Esophagus squamous epithelium (tissue), 5 donors: ENCODE measurements at regions not wholly inside any gene's neighbourhood (a gene's known extent, or its start where the extent isn't known, plus 50 kb on each side); places are given as distances from the start of the nearest gene placed in this dataset.

Experiments
- DNase-seq: peaks from one replicate; lab custom pipeline; 2025; lab: John Stamatoyannopoulos, UW
- H3K27ac ChIP-seq, 4 donors: fragments of 200-600 bp; sonication (generic); one replicate each; pipeline ENCODE4 v1.5.1; 2016 to 2019; ENCODE audit warnings: mild to moderate bottlenecking in 1 of 4
- H3K27me3 ChIP-seq, 4 donors: fragments of 200-600 bp; sonication (generic); 1 replicate in 3 of 4; 2 replicates in 1 of 4; pipeline versions ENCODE4 v1.5.1 to v1.6.0; 2017 to 2021; ENCODE audit warnings: antibody characterized with exemption in 1 of 4
- H3K36me3 ChIP-seq, 3 donors: fragments of 200-600 bp; sonication (generic); one replicate each; pipeline ENCODE4 v1.5.1; 2016 to 2019
- H3K4me1 ChIP-seq, 3 donors: fragments of 200-600 bp; sonication (generic); one replicate each; pipeline ENCODE4 v1.5.1; 2017 to 2019
- H3K4me3 ChIP-seq, 4 donors: fragments of 200-600 bp; sonication (generic); 1 replicate in 3 of 4; 2 replicates in 1 of 4; pipeline ENCODE4 v1.5.1; 2016 to 2019; ENCODE audit warnings: mild to moderate bottlenecking in 2 of 4, moderate library complexity in 1 of 4
- H3K9me3 ChIP-seq, 3 donors: fragments of 200-600 bp; sonication (generic); one replicate each; pipeline ENCODE4 v1.5.1; 2016 to 2019
- CTCF ChIP-seq, 6 experiments: fragments of 450-650 bp in 4 of 6; fragments of 200-600 bp in 2 of 6; sonication (generic) in 2 of 6; IDR thresholded peaks; one replicate each; pipeline ENCODE4 v1.5.1; 2016 to 2019; ENCODE audit warnings: antibody characterized with exemption in 6 of 6, mild to moderate bottlenecking in 4 of 6, moderate library complexity in 4 of 6
- POLR2A ChIP-seq, 4 donors: fragments of 450-650 bp; IDR thresholded peaks; one replicate each; pipeline ENCODE4 v1.6.1; 2017; ENCODE audit warnings: antibody characterized with exemption in 4 of 4, mild to moderate bottlenecking in 4 of 4, moderate library complexity in 3 of 4
- WGBS, 2 donors: methylation state at CpG; one replicate each; pipeline ENCODE4 v1.1.5; 2018; 5-methylcytosine and 5-hydroxymethylcytosine counted together
- intact Hi-C: fragments of 100-400 bp; cut with DNase I; formaldehyde crosslinking; loops from one replicate; pipeline ENCODE4 v1.15.0; 2022
- donor health status: DM: yes; HTN: yes; CAD: no.

- WGBS, 2 donors: 50 to 94% methylated on average over 2 of the region's 2 CpGs
- TF ChIP-seq POLR2A (IDR thresholded peaks at IDR 0.05): no peak
- no peak for TF ChIP-seq CTCF (IDR thresholded peaks at IDR 0.05)
- H3K36me3 ChIP-seq: no peaks in the 10 kb centered on the region
- no peaks in the 10 kb centered on the region for H3K4me1 ChIP-seq
- intact Hi-C loops: no loop called here
- H3K27ac ChIP-seq: no peak overlapping the region
- H3K9me3 ChIP-seq: no peaks in the 10 kb centered on the region
- no peak overlapping the region for H3K4me3 ChIP-seq
- DNase-seq: no peak
- no peaks in the 10 kb centered on the region for H3K27me3 ChIP-seq
Observed at GRCh38 chr22:26985206-26985605, 327.8 kb downstream of the MIAT start.

GRCh38 chr22:26985931-26986782 lies 328.8 kb downstream of the MIAT start:
- no peaks in the 10 kb centered on the region for H3K36me3 ChIP-seq
- DNase-seq: no peak
- TF ChIP-seq CTCF (IDR thresholded peaks at IDR 0.05): no peak
- TF ChIP-seq POLR2A (IDR thresholded peaks at IDR 0.05): no peak
- no peaks in the 10 kb centered on the region for H3K4me1 ChIP-seq
- no peaks in the 10 kb centered on the region for H3K9me3 ChIP-seq
- H3K27me3 ChIP-seq: no peaks in the 10 kb centered on the region
- H3K27ac ChIP-seq: no peak overlapping the region
- WGBS, 2 donors: 38 to 49% methylated on average over 9 to 11 of the region's 11 CpGs
- no peak overlapping the region for H3K4me3 ChIP-seq
- intact Hi-C loops: no loop called here

- no peak overlapping the region for H3K27ac ChIP-seq
- no peaks in the 10 kb centered on the region for H3K27me3 ChIP-seq
- H3K4me1 ChIP-seq: no peaks in the 10 kb centered on the region
- H3K4me3 ChIP-seq: no peak overlapping the region
- intact Hi-C loops: no loop called here
- 39 to 51% methylated on average over 3 of the region's 3 CpGs for WGBS, 2 donors
- no peaks in the 10 kb centered on the region for H3K9me3 ChIP-seq
- DNase-seq: no peak
- TF ChIP-seq POLR2A (IDR thresholded peaks at IDR 0.05): no peak
- TF ChIP-seq CTCF (IDR thresholded peaks at IDR 0.05): no peak
- no peaks in the 10 kb centered on the region for H3K36me3 ChIP-seq
Observed at GRCh38 chr22:26986884-26987283, 329.5 kb downstream of the MIAT start.

GRCh38 chr22:26990503-26991189 lies 333.3 kb downstream of the MIAT start:
- no peaks in the 10 kb centered on the region for H3K4me1 ChIP-seq
- intact Hi-C loops: no loop called here

More at GRCh38 chr22:26990503-26991189, 333.3 kb downstream of the MIAT start:
- 70 to 71% methylated on average over 7 of the region's 7 CpGs for whole genome bisulfite sequencing, 2 donors
- no peak for TF ChIP-seq POLR2A (IDR thresholded peaks at IDR 0.05)
- no peak for TF ChIP-seq CTCF (IDR thresholded peaks at IDR 0.05)
- H3K4me3 ChIP-seq: no peak overlapping the region
- H3K27ac ChIP-seq: no peak overlapping the region
- H3K9me3 ChIP-seq: no peaks in the 10 kb centered on the region
- H3K36me3 ChIP-seq: no peaks in the 10 kb centered on the region
- DNase-seq: no peak
- no peaks in the 10 kb centered on the region for H3K27me3 ChIP-seq
